ENCODE measurements at regions not wholly inside any gene's neighbourhood (a gene's known extent, or its start where the extent isn't known, plus 50 kb on each side); places are given as distances from the start of the nearest gene placed in this dataset.
"Not testable (repeated sequence)": the region's sequence is repeated elsewhere in the genome, so short reads cannot be mapped to it uniquely, and the experiment has no call there.

DNA sequence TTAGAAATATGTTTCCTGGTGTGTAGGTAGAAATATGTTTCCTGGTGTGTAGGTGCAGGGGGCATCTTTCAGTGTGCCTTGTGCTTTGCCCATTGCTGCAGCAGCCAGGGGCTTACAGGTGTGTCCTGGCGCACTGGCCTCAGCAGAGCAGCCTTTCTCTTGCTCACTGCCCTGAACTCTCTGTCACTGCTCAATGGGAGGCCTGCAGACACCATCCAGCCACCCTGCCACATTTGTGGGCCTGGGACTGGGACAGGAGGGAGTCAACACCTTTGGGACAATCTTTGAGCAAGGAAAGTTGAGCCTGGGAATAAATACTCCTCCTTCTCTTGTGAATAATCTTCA, 62.4 kb upstream of the RBM24 start:
- 0 out of 2 replicates have a peak, but pooled peaks cover 2% of the 10 kb centered on the region for H3K9me3 ChIP-seq (ENCODE audit: control insufficient read depth, insufficient read depth, low read length)
- ChIA-PET POLR2A (no interaction called here), CTCF (no interaction called here)
- no peak overlapping the region for H3K27ac ChIP-seq (ENCODE audit: low read depth, low read length)
- TF ChIP-seq, protein P1, sequence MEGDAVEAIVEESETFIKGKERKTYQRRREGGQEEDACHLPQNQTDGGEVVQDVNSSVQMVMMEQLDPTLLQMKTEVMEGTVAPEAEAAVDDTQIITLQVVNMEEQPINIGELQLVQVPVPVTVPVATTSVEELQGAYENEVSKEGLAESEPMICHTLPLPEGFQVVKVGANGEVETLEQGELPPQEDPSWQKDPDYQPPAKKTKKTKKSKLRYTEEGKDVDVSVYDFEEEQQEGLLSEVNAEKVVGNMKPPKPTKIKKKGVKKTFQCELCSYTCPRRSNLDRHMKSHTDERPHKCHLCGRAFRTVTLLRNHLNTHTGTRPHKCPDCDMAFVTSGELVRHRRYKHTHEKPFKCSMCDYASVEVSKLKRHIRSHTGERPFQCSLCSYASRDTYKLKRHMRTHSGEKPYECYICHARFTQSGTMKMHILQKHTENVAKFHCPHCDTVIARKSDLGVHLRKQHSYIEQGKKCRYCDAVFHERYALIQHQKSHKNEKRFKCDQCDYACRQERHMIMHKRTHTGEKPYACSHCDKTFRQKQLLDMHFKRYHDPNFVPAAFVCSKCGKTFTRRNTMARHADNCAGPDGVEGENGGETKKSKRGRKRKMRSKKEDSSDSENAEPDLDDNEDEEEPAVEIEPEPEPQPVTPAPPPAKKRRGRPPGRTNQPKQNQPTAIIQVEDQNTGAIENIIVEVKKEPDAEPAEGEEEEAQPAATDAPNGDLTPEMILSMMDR (IDR thresholded peaks at IDR 0.05; ENCODE audit: low read depth, low read length) = no peak
- DNase-seq (ENCODE audit: low read depth, low spot score) = no peak
- H3K27me3 ChIP-seq (ENCODE audit: control insufficient read depth, insufficient read depth, low read length) = peaks cover 10% of the 10 kb centered on the region
- H3K4me3 ChIP-seq (ENCODE audit: low read depth, low read length) = no peak overlapping the region

DNA sequence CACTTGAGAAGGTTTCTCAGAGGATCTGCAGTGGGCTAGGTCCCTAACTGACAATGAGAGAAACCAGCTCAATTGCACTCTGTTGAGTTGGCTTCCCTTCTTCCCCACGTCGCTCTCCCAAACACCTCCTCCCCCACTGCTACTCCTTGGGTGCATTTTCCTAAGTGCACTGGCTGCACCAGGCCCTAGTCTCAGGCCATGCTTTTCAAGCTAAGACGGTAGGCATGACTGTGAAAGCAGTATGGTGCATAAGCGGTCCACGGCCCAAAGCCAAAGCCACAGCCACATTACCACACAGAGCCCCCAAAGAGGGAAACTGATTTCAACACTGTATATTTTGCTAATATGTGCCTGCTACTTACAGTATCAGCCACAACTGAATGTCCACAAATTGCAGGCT, 62.1 kb upstream of the RBM24 start:
- ChIA-PET CTCF (interaction anchor here (0.5 kb wide), 1 partner anchor 369 kb away, joined by 3 read pairs; no protein-coding TSS in a partner anchor), POLR2A (no interaction called here)
- no peak for DNase-seq (ENCODE audit: low read depth, low spot score)
- Histone ChIP-seq H3K9me3 (ENCODE audit: control insufficient read depth, insufficient read depth, low read length) (0 out of 2 replicates have a peak, but pooled peaks cover 2% of the 10 kb centered on the region), H3K27ac (ENCODE audit: low read depth, low read length) (no peak overlapping the region), H3K27me3 (ENCODE audit: control insufficient read depth, insufficient read depth, low read length) (peaks cover 7% of the 10 kb centered on the region), H3K4me3 (ENCODE audit: low read depth, low read length) (no peak overlapping the region)
- TF ChIP-seq, protein P1 (IDR thresholded peaks at IDR 0.05; ENCODE audit: low read depth, low read length) = no peak

DNA sequence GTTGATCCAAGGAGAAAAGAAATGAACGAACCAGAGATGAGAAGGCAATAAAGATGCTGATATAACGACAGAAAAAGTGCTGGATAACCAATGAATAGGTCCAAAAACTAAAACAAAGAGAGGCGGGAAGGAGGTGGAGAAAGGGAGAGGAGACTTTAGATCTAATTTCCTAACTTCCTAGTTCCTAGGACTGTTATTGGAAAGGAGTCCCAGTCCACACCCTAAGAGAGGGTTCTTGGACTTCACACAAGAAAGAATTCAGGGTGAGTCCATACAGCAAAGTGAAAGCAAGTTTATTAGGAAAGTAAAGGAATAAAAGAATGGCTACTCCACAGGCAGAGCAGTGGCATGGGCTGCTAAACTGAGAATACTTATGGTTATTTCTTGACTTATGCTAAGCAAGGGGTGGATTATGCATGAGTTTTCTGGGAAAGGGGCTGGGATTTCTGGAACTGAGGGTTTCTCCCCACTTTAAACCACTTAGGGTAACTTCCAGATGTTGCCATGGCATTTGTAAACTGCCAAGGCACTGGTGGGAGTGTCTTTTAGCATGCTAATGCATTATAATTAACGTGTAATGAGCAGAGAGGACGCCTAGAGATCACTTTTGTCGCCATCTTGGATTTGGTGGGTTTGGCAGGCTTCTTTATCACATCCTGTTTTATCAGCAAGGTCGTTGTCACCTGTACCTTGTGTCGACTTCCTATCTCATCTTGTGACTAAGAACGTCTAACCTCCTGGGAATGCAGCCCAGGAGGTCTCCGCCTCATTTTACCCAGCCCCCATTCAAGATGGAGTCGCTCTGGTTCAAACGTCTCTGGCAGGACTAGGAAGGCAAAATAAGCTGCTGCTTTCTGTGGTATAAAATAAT, 60.9 kb upstream of the RBM24 start:
- ChIA-PET CTCF (no interaction called here), POLR2A (no interaction called here)
- H3K27me3 ChIP-seq (ENCODE audit: control insufficient read depth, insufficient read depth, low read length) = peaks cover 7% of the 10 kb centered on the region
- no peak overlapping the region for H3K27ac ChIP-seq (ENCODE audit: low read depth, low read length)
- 0 out of 2 replicates have a peak, but pooled peaks cover 2% of the 10 kb centered on the region for H3K9me3 ChIP-seq (ENCODE audit: control insufficient read depth, insufficient read depth, low read length)
- H3K4me3 ChIP-seq (ENCODE audit: low read depth, low read length) = no peak overlapping the region
- DNase-seq (ENCODE audit: low read depth, low spot score) = no peak
- TF ChIP-seq, protein P1 (IDR thresholded peaks at IDR 0.05; ENCODE audit: low read depth, low read length) = no peak

DNA sequence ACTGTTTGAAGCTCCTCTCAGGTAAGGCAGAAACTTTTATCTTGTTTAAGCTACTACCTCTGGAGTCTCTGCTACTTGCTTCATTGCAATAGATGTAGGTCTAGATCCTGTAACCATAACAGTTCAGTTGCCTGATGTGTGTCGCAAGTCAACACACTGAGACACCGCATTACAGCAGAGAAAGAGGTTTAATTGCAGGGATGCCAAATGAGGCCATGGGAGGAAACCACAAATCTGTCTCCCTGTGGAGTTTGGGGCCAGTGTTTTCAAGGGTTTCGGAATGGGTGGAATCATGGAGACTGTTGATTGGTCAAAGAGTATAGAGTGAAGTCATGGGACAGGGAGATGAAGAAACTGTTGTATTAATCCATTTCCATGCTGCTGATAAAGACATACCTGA, 57.1 kb upstream of the RBM24 start:
- TF ChIP-seq, protein P1 (IDR thresholded peaks at IDR 0.05; ENCODE audit: low read depth, low read length) = no peak

DNA sequence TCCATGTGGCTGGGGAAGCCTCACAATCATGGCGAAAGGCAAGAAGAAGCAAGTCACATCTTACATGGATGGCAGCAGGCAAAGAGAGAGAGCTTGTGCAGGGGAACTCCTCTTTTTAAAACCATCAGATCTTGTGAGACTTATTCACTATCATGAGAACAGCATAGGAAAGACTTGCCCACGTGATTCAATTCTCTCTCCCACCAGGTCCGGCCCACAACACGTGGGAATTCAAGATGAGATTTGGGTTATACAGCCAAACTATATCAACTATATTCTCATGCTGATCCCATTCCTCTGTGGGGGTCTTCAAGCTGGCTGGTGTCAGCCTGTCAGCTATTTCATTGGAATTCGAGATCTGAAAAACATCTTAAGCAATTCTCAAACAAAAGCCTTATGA, 56.7 kb upstream of the RBM24 start:
- CTCF ChIA-PET; DNase-seq (ENCODE audit: low read depth, low spot score); H3K27me3 ChIP-seq (ENCODE audit: control insufficient read depth, insufficient read depth, low read length); H3K27ac ChIP-seq (ENCODE audit: low read depth, low read length); H3K4me3 ChIP-seq (ENCODE audit: low read depth, low read length); POLR2A ChIA-PET; H3K9me3 ChIP-seq (ENCODE audit: control insufficient read depth, insufficient read depth, low read length): not testable (repeated sequence)

More for the DNA sequence above, 57.1 kb upstream of the RBM24 start:
- ChIA-PET POLR2A (no interaction called here), CTCF (no interaction called here)
- no peak for DNase-seq (ENCODE audit: low read depth, low spot score)
- Histone ChIP-seq H3K9me3 (ENCODE audit: control insufficient read depth, insufficient read depth, low read length) (no peaks in the 10 kb centered on the region), H3K27me3 (ENCODE audit: control insufficient read depth, insufficient read depth, low read length) (no peaks in the 10 kb centered on the region), H3K27ac (ENCODE audit: low read depth, low read length) (no peak overlapping the region), H3K4me3 (ENCODE audit: low read depth, low read length) (no peak overlapping the region)

All from AG04450 (cell line).